H1 (cell line): ENCODE measurements at regions not wholly inside any gene's neighbourhood (a gene's known extent, or its start where the extent isn't known, plus 50 kb on each side); places are given as distances from the start of the nearest gene placed in this dataset.

Experiments
- HDAC6 ChIP-seq: IDR thresholded peaks from one replicate; pipeline ENCODE4 v1.7.1; 2012; ENCODE audit warnings: low read depth, mild to moderate bottlenecking, inconsistent platforms, low read length, moderate library complexity
- KDM5A ChIP-seq: fragments of 200-600 bp; IDR thresholded peaks from 2 replicates; pipeline ENCODE4 v1.7.1; 2012; ENCODE audit warnings: mild to moderate bottlenecking, low read length, inconsistent platforms, mixed read lengths
- POLR2A ChIP-seq, 2 experiments: IDR thresholded peaks; 1 replicate in 1 of 2; 2 replicates in 1 of 2; pipeline ENCODE4 v1.6.1; 2011; ENCODE audit warnings: low read depth in 2 of 2, low read length in 2 of 2, mild to moderate bottlenecking in 2 of 2; ENCODE audit errors: control extremely low read depth in 1 of 2
- RFX5 ChIP-seq: IDR thresholded peaks from 2 replicates; pipeline ENCODE4 v1.6.1; 2011; ENCODE audit warnings: low read depth, low read length, improper control_type of control experiment, borderline replicate concordance
- TAF7 ChIP-seq: optimal IDR thresholded peaks from 2 replicates; pipeline ENCODE3; 2011; ENCODE audit warnings: low read depth, mild to moderate bottlenecking, inconsistent platforms, low read length, moderate library complexity, borderline replicate concordance
- USF2 ChIP-seq: IDR thresholded peaks from 2 replicates; pipeline ENCODE4 v1.6.1; 2011; ENCODE audit warnings: low read length, improper control_type of control experiment

DNA sequence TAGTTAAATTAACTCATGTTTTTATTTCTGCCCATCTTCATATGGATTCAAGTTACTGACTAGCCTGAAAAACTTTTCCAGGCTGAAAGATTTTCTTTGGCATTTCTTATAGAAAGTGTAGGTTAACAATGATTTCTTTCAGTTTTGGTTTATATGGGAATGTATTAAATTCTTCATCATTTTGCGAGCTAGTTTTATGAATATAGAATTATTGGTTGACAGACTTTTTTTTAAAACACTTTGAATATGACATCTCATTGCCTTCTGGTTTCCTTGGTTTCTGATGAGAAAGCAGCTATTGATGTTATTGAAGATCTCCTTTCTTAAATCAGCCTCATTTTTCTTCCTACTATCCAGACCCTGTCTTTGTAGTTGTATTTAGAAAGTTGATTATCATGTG lies 211.0 kb upstream of the AKR1E2 start (continued):
- TF ChIP-seq TAF7, result no peak
- TF ChIP-seq POLR2A (IDR thresholded peaks at IDR 0.05; ENCODE audit: control extremely low read depth in 1 of 2, low read depth in 2 of 2, low read length in 2 of 2), result no peak
- no peak for TF ChIP-seq HDAC6
- no peak for TF ChIP-seq KDM5A
- TF ChIP-seq USF2, result no peak
- TF ChIP-seq RFX5, result no peak
- TF ChIP-seq, all 59 proteins: peak for 0
